ENCODE measurements at regions not wholly inside any gene's neighbourhood (a gene's known extent, or its start where the extent isn't known, plus 50 kb on each side); places are given as distances from the start of the nearest gene placed in this dataset.

GRCh38 chr2:42927334-42928160 is 135.2 kb upstream of the HAAO start:
- Histone ChIP-seq H3K79me2 (ENCODE audit: control insufficient read depth, insufficient read depth, low read length) (no peaks in the 10 kb centered on the region), H3K4me1 (ENCODE audit: control insufficient read depth, extremely low read depth, insufficient read depth, low read length) (peaks cover 74% of the 10 kb centered on the region), H4K20me1 (ENCODE audit: control insufficient read depth, extremely low read depth, insufficient read depth, low read length) (no peaks in the 10 kb centered on the region), H3K27me3 (ENCODE audit: control insufficient read depth, insufficient read depth, low read length) (no peaks in the 10 kb centered on the region), H3K9me3 (ENCODE audit: control insufficient read depth, insufficient read depth, low read depth, low read length) (no peaks in the 10 kb centered on the region), H3K4me2 (ENCODE audit: extremely low read depth, insufficient read depth, low read length) (no peak overlapping the region), H2AFZ (ENCODE audit: low read length) (no peak overlapping the region), H3K9ac (ENCODE audit: insufficient read depth, low read length) (no peak overlapping the region), H3K4me3 (replicated peaks in 1 of 4; ENCODE audit: control extremely low read depth in 1 of 4, insufficient read depth in 1 of 4, low read depth in 3 of 4, low read length in 4 of 4) (no peak overlapping the region), H3K36me3 (ENCODE audit: control insufficient read depth, insufficient read depth, low read length) (no peaks in the 10 kb centered on the region), H3K27ac (ENCODE audit: insufficient read depth, low read length) (no peak overlapping the region)
- TF ChIP-seq CTCF (conservative IDR thresholded peaks at IDR 0.05 in 1 of 2, IDR thresholded peaks at IDR 0.05 in 1 of 2; ENCODE audit: low read depth in 1 of 2, low read length in 2 of 2) = no peak
- no peak for TF ChIP-seq EZH2 (IDR thresholded peaks at IDR 0.05; ENCODE audit: low read length, missing control alignments)
- DNase-seq (ENCODE audit: low read depth in 2 of 2) = no peak

- H3K36me3 ChIP-seq (ENCODE audit: control insufficient read depth, insufficient read depth, low read length) = no peaks in the 10 kb centered on the region
- no peaks in the 10 kb centered on the region for H3K9me3 ChIP-seq (ENCODE audit: control insufficient read depth, insufficient read depth, low read depth, low read length)
- no peaks in the 10 kb centered on the region for H4K20me1 ChIP-seq (ENCODE audit: control insufficient read depth, extremely low read depth, insufficient read depth, low read length)
- H3K4me1 ChIP-seq (ENCODE audit: control insufficient read depth, extremely low read depth, insufficient read depth, low read length) = peaks cover 72% of the 10 kb centered on the region
- H3K79me2 ChIP-seq (ENCODE audit: control insufficient read depth, insufficient read depth, low read length) = no peaks in the 10 kb centered on the region
- no peaks in the 10 kb centered on the region for H3K27me3 ChIP-seq (ENCODE audit: control insufficient read depth, insufficient read depth, low read length)
- TF ChIP-seq CTCF (conservative IDR thresholded peaks at IDR 0.05 in 1 of 2, IDR thresholded peaks at IDR 0.05 in 1 of 2; ENCODE audit: low read depth in 1 of 2, low read length in 2 of 2) (no peak), EZH2 (IDR thresholded peaks at IDR 0.05; ENCODE audit: low read length, missing control alignments) (no peak)
- no peak overlapping the region for H3K4me3 ChIP-seq (replicated peaks in 1 of 4; ENCODE audit: control extremely low read depth in 1 of 4, insufficient read depth in 1 of 4, low read depth in 3 of 4, low read length in 4 of 4)
- H2AFZ ChIP-seq (ENCODE audit: low read length) = no peak overlapping the region
- H3K27ac ChIP-seq (ENCODE audit: insufficient read depth, low read length) = peak overlapping the region; percentile 88
- no peak overlapping the region for H3K4me2 ChIP-seq (ENCODE audit: extremely low read depth, insufficient read depth, low read length)
- no peak for DNase-seq (ENCODE audit: low read depth in 2 of 2)
- H3K9ac ChIP-seq (ENCODE audit: insufficient read depth, low read length) = no peak overlapping the region
Measured at GRCh38 chr2:42926434-42927333, 134.3 kb upstream of the HAAO start.

DNA sequence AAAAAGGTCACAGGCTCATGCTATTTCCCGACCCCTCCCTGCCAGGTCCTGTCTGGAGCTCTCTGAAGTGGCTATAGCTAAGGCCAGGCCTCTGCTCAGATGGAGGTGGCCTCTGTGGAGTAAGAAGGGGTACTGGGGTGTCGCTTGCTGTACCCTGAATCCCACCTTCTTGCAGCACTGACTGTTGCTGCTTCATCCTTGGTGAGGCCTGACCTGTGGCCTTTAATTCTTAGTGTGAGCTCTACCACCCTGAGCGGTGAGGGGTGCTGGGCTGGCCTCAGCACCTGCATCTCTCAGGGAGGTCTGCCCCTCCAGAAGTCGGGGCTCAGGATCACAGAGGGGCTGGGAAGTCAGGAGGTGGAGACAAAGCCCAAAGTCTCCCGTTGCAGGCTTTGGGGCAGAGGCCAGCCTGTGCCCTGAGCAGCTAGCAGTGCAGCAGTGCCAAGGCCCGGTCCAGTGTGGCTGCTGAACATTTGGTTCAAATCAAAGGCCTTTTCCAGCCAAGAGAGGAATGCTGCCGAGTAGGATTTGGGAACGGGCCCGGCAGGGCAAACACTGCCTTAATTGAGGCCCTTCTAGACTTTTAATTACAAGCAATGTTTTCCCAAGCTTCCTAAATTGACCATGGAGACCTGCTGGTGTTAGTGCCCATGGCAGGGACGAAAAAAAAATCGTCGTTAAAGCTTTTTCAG is 133.5 kb upstream of the HAAO start:
- Histone ChIP-seq H3K4me1 (ENCODE audit: control insufficient read depth, extremely low read depth, insufficient read depth, low read length) (peaks cover 64% of the 10 kb centered on the region), H3K36me3 (ENCODE audit: control insufficient read depth, insufficient read depth, low read length) (no peaks in the 10 kb centered on the region), H3K27ac (ENCODE audit: insufficient read depth, low read length) (peak overlapping the region; percentile 88), H3K27me3 (ENCODE audit: control insufficient read depth, insufficient read depth, low read length) (no peaks in the 10 kb centered on the region), H3K9ac (ENCODE audit: insufficient read depth, low read length) (peak overlapping the region; percentile 35), H4K20me1 (ENCODE audit: control insufficient read depth, extremely low read depth, insufficient read depth, low read length) (no peaks in the 10 kb centered on the region), H2AFZ (ENCODE audit: low read length) (no peak overlapping the region), H3K79me2 (ENCODE audit: control insufficient read depth, insufficient read depth, low read length) (no peaks in the 10 kb centered on the region), H3K4me3 (replicated peaks in 1 of 4; ENCODE audit: control extremely low read depth in 1 of 4, insufficient read depth in 1 of 4, low read depth in 3 of 4, low read length in 4 of 4) (no peak overlapping the region), H3K9me3 (ENCODE audit: control insufficient read depth, insufficient read depth, low read depth, low read length) (no peaks in the 10 kb centered on the region), H3K4me2 (ENCODE audit: extremely low read depth, insufficient read depth, low read length) (no peak overlapping the region)
- TF ChIP-seq CTCF (conservative IDR thresholded peaks at IDR 0.05 in 1 of 2, IDR thresholded peaks at IDR 0.05 in 1 of 2; ENCODE audit: low read depth in 1 of 2, low read length in 2 of 2) (no peak), EZH2 (IDR thresholded peaks at IDR 0.05; ENCODE audit: low read length, missing control alignments) (no peak)
- no peak for DNase-seq (ENCODE audit: low read depth in 2 of 2)

Measured in fibroblast of lung (primary cell).